Stimulated activated CD4-positive, alpha-beta T cell treated with anti-CD3 and anti-CD28 coated beads, TNF-alpha, amount 100 ng/mL, for 1 hour (primary cell): ENCODE measurements at regions not wholly inside any gene's neighbourhood (a gene's known extent, or its start where the extent isn't known, plus 50 kb on each side); places are given as distances from the start of the nearest gene placed in this dataset.
"Not testable (repeated sequence)": the region's sequence is repeated elsewhere in the genome, so short reads cannot be mapped to it uniquely, and the experiment has no call there.

ENCODE experiments used
- DNase-seq, 3 donors: peaks; one replicate each; pipeline ENCODE4 v3.0.0-alpha.2; 2020; ENCODE audit warnings: low read depth in 3 of 3, low spot score in 1 of 3

DNA sequence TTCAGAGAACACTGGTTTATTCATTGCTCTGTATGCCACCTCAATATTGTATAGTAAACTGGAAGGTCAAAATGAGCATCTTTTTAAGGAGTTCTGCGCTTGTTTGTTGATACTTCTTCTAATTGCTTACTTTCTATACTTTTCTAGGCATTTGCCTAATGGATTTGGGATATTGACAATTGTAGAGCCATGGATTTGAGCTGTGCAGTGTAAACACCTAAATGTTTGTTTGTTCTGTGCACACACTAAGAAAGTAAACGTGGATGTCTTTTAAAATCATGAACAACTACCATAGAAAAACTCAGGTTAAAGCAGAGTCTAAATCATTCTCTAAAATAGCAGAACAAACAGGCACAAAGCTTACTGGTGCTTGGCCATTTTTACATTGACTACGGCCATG is 436.6 kb upstream of the GBE1 start:
- DNase-seq, result no peak

DNA sequence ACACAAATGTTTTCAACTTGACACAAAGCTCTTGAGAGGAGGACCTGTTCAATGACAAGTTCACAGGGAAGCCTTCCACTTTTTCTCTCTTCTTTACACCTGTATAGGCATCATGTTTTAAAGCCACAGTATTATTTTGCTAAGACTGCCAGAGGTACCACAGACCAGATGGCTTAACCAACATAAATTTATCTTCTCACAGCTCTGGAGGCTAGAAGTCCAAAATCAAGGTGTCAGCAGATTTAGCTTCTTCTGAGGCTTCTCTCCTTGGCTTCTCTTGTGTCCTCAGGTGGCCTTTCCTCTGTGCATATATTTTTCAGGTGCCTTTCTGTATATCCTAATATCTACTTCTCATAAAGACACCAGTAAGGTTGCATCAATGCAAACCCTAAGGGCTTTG is 435.2 kb upstream of the GBE1 start:
- DNase-seq, result no peak

DNA sequence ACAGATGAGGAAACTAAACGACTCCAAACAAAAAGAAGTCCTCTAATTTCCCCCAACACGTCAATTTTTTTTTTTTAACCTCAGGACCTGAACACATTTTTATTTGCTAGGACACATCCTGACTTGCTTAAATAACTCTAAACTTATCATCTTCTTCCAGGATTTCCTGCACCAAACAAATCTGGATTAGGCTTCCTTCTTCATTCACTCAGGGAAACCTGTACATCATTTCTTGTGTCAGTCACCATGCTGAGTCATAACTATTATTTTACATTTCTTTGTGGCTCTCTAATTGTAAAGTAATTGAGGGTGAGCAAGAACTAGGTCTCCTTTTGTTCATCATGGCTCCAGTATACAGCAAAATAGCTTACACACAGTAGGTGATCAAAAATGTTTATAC is 433.4 kb upstream of the GBE1 start:
- no peak for DNase-seq

DNA sequence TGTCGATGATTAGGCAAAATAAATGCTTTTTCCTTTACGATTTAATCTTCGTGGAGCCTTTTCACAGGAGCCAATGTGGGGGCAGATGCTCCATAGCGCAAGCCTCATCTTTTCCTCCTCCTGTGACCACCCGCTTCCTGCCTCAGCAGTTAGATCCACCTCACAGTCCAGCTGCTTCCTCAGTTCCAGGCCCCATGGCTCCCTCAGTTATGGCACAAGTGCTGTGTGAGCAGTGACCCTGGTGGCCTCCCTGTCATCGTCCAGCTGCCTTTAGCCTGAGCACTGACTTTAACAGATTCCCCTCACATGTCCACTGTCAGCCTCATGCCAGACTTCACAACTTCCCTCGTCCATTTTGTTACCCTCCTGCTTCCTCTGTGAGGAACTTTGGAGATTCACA is 424.6 kb upstream of the GBE1 start:
- DNase-seq, result no peak

DNA sequence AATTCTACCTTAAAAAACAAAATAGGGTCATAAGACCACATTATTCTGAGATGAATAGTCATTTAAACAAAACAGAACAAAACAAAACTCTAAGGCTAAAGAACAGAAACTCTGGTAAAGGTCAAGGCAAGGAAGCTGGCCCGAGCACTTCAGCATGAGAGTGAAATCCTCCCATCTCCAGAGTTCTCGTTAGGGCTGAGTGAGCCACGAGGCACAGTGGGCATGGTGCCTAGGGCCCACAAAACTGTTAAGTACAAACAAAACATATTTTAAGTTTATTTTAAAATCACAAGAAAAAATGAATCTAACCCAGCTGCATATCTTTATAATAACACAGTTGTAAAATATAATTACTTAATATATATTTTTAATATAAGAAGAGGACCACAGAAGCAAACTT is 417.8 kb upstream of the GBE1 start:
- DNase-seq, result no peak

DNA sequence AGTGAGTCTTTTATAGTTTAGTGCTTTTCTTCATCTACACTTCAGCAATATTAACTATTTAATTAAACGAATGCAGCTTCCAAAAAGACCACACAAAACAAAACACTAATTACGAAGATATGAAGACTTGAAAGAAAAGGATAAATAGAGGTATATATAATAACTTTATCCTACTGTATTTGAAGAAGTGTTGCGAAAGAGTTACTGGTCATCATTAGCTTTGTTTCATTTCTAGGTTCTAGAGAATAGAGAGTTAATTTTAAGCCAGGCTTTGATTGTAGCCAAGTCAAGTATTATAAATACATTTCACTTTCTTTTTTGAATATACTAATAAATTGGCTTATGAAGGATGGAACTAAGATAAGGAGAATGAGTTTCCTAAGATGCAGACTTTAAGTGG is 416.8 kb upstream of the GBE1 start:
- DNase-seq, result no peak

DNA sequence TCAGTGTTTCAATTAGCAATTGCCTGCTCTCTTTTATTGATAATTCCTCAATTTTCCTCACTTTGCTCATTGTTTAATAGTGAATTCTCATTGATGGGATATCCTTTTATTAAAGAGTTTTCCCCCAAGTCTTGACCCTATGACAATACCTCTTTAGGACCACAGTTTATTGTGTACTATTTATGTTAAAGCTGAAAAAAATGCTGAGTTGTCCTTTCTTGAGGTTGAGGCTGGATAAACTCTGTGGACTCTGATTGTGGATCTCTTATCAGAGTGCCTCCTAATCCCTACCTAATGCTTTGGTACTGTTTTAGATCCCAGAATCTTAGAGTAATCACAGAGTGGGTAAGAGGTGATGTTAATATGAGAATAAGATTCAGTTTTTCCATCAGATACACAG is 416.3 kb upstream of the GBE1 start:
- no peak for DNase-seq

DNA sequence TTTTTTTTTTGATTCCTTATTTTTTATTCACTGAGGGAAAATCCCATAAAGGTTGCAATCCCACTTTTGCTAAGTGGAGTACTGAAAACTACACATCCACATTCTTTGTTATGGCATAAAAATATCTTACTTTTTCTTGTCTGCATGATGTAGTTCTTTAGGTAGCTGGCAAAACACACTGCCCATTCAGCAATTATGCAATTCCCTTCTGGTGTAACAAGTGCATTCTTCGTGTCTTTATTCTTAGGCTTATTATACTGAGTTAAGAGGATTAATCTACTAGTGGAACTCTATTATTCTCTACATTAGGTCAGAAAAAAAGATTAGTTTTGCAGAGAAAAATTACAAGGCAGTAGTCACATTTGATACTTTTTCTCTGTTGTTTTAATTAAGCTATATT is 403.8 kb upstream of the GBE1 start:
- DNase-seq, result no peak

DNA sequence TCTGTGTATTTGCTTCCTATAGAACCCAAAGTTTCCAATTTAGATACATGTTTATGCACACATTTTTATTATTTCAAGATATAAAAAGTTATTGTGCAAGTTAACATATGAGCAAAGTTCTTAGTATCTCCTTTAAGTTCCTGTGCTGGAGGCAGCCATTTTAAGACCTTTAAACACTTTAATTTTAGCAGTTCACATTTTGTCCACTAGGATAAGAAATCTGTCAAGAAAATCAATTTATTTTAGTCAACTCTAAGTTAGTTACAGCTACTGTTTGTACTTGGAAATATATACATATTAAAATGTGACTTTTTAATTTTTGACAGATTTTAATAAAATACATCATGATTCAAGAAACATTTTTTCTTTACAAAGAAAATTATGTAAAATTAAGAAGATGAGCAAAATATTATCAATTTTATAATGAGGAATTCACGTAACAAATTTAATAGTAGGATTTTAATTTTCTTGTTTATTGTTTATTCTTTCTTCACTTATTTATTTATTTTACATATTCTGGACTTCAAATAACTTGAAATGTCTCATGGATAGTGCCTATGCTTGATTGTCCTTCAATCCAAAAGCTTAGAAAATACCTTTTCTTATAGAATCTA is 402.6 kb upstream of the GBE1 start:
- DNase-seq, result no peak

DNA sequence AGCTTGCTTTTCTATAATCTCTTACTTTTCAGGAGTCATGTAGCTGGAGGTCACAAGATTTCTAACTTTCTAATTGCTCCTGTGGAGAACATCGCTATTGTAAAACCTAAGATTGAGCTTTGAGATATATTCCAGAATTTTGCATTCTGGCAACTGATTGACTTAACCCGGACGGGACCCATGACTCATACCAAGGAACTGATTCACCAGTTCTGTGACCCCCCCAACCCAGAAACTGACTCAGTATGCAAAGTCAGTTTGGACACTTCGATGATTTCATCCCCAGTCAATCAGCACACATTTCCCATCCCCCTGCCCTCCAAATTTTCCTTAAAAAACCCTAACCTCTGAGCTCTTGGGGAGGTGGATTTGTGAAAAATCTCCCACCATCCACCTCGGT is 396.5 kb upstream of the GBE1 start:
- no peak for DNase-seq

DNA sequence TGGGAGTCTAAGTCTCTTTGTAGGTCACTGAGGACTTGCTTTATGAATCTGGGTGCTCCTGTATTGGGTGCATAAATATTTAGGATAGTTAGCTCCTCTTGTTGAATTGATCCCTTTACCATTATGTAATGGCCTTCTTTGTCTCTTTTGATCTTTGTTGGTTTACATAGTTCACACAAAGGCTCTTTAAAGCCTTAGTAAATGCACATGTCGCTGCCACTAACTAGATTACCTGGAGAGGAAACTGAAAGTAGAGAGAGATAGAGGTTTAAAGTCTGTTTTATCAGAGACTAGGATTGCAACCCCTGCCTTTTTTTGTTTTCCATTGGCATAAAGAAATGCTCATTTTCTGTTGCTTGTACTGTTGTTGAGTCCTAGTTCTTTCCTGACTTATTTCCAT is 392.4 kb upstream of the GBE1 start:
- DNase-seq, result not testable (repeated sequence)

DNA sequence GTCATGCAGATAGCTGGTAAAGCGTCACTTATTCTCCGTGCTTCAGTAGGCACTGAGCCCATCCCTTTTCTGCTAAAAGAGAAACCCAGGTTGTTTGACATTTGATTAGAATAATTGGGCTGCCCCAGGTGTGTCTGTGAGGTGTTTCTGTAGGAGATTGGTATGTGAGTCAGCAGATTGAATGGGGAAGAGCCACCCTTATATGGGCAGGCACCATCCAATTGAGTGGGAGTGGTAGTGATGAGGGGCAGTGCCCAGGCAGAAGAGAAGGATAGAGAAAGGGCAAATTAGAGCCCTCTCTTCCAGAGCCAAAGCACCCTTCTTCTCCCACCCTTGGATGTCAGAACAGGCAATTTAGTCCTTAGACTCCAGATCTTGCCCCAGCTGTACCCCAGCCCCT is 384.3 kb upstream of the GBE1 start:
- DNase-seq, result no peak

DNA sequence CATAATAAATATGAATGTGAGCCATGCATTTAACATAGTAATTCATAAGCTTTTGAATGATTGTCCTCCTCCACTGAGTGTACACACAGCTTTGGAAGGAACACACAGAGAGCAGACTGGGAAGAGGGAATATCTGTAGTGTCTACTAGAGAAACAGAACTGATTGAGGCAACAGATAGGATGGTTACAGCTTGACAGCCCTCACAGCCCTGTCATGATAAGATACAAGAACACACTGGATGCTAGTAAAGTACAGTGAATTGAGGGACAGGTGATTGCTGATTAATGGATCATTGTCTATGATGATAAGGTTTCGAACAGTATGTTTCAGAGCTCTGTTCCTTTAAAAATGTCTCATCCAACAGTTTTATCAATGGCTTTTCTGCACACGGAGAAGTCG is 383.4 kb upstream of the GBE1 start:
- DNase-seq, result no peak

DNA sequence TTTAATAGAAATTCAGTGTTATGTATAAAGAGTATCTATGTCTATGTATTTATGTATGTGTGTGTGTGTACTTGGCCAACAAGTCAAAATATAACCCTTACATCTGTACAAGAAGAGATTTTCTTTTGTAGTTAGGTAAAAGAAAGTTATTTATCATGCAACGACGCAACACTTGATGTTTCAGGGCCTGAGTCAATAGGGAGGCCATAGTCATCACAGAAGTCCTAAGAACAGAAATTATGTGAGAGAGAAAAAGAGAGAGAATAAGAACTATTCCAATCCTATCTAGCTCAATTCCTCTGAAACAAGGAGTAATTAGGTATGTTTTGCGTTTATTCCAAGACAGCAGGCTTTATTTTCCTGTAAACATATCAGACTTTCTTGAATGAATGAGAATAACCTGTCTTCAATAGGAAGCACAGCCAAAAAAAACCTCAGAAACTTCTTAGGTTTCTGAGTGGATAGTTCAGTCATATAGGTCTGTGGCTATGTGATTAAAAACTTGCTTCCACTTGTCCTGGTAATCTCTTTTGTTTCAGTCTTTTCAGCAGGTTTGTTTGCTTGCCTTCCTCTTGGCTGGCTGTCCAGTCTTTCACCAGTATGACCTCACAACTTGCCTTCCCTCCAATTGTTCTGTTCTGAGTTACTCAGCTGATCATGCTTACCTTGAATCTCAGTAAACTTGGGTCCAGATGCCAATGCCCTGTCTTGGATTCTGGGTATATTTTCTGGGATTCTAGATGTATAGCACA is 382.4 kb upstream of the GBE1 start:
- DNase-seq, result no peak

DNA sequence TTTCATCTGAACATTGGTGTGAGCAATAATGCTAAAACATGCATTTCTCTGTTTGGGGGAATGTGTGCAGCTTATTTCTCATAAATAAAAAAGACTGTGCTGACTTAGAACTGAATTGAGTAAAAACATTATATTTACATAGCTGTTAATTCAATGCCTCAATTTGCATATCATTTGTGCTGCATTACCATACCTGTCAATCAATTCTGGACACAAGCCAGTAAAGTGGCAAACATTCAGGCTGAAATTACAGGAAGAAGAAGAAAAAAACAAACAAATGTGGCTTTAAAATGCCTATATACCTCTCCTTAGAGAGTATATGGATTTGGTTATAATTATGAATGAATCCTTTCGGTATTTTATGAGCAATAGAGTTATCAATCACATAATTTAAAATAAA is 380.1 kb upstream of the GBE1 start:
- DNase-seq, result no peak

DNA sequence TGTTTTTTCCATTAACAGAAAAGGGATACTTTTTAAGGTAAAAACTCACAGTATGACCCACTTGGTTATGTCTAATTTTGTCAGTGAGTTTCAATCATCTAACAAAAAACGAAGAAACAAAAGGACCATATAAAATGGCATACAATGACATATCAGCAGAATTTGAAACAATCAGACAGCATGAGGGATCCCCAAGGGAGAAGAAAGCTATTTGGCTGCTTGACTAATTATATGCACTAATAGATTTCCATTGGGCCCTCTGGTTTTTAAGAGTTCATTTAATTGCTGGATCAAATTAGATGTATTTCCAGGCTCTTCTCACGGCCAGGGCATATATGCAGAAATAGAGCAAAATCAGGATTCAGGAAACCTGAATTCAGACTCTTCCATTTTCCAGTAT is 376.4 kb upstream of the GBE1 start:
- DNase-seq, result no peak

DNA sequence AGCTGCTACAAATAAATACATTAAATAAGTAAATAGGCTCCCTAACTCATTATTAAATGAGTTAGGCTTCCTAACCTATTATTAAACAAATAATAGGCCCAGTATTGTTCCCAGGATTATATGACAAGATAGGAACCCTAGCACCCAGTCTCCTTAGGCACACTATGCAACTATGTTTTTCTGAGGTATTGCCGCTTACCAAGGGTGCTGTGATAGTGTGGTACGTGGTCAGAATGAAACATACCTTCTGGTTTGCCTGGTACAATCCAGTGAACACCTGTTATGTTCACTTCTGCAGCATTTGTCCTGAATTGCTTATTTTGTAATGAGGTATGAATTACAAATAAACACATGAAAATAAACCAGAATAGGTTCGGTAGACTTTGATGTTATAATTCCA is 375.6 kb upstream of the GBE1 start:
- no peak for DNase-seq

DNA sequence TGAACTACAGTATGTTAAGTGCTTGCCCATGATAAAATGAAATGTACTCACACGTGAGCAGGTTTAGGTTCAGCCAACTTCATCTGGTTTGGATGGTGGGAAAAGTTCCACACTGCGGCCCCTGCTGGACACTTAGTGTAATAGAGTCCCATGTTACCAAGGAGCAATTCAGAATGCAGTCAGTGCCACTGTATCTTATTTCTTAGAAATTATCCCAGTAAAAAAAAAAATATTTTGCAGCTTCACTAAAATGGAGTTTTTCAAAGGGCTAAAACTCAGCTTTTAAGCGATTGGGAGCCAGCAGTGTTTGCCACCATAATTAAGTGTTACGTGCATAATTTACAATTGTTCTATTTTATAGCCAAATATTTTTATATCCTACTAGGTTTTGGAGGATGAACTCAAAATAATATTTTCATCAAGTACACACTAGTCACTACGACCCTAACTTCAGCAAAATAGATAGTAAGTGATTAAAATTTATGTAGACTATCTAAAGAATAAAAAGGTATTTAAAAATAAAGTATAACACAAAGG is 371.7 kb upstream of the GBE1 start:
- peak in 1 of 3 donors; percentile 13 for DNase-seq

DNA sequence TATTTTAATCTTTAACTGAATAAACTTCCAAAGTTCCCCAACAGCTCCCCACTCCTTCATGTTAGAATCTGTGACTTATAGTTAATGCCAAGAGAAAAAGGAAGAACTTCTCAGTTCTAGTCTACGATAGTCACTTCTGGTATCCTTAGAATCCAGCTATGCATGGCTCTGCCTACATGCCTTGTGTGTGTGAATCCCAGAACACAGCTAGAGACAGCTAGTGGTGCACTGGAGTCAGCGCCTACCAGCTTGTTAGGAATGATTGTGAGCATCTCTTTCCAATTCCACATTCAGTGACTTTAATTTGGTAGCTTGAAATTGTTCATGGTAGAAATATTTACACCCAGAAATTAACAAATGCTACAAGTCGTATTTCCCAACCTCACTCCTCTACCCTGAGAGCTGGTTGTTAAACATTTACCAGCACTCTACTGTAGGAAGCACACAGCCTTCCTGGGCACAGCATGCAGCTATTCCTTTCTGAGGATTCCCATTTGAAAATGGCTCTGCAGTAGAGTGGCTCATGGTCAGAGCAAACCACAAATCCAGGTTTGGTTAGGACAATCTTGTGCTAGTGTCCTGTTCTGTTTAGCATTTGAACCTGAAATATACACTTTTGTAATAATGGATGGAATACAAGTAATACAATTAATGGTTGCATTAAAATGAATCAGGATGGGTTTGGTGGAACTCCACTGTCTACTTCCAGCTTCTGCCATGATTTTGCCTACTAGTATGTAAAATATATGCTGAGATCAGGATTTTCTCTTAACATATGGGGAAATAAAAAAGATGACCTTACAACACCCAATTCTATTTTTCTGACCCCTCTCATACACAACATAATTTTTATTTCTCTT is 371.0 kb upstream of the GBE1 start:
- DNase-seq, result no peak

DNA sequence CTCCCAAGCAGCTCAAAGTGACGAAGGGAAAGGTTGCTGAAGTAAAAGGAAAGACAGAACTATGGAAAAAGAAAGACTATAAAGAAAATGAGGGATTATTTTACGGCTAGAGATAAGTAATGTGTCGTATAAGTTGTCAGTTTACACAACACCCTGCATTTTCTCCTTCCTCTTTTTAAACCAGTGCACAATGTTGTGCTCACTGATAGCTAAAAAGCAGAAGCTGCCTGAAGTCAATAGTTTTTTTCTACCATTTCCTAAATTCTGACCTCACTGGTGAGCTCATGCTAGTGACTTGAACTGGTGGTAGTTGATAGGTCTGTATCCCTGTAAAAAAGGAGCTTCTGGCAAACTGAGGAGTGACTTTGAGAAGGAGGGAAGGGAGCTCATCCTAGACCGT is 368.6 kb upstream of the GBE1 start:
- no peak for DNase-seq

DNA sequence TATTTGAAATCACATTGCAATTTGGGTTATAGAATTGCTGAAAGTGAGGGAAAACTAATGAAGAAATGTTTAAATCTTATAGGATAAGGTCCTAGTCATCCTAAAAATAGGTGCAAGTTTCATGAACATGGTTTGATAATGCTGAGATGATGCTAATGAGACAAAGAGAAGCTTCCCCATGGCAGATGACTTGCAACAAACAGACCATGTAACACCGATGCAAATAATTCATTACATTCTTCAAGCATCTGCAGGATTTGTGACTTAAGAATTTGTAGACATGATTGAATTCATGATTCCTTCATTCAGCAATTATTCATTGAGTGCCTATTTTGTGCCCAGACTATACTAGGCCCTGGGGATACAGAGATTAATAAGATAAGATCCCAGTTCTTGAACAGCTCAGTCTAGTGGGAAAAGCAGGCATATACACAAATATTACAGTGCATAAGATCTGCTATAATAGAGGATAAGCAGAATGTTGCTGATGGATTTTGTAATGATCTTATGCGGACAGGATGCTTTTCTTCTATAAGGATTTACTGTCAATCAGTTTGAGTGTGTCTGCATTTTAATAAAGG is 367.9 kb upstream of the GBE1 start:
- no peak for DNase-seq

DNA sequence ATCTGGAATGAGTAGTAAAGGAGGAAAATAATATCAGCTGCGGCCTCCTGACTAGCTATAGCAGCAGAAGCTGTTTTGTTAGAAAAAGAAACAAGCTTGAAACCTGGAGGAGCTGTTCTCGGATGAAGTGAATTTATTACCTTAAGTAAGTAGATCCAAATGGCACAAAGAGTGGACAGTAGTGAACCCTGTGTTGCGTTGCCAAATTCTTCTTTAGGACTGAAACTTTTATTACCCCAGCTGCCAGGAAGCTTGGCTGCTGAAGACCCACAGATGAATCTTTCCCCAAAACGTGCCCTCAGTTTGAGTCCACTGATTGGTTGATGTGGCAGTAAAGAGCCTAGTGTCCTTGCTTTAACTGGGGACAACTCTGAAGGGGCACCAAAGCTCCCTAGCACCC is 366.8 kb upstream of the GBE1 start:
- DNase-seq, result no peak
